ENCODE measurements at regions not wholly inside any gene's neighbourhood (a gene's known extent, or its start where the extent isn't known, plus 50 kb on each side); places are given as distances from the start of the nearest gene placed in this dataset.
"Not testable (repeated sequence)": the region's sequence is repeated elsewhere in the genome, so short reads cannot be mapped to it uniquely, and the experiment has no call there.

- H3K9ac ChIP-seq (ENCODE audit: control insufficient read depth, insufficient read depth, low read length); H3K4me2 ChIP-seq (ENCODE audit: control insufficient read depth, insufficient read depth); intact Hi-C loops (cut with micrococcal nuclease; ENCODE audit: unreplicated experiment); H3K36me3 ChIP-seq (ENCODE audit: control insufficient read depth in 2 of 2, insufficient read depth in 2 of 2, low read length in 1 of 2); in situ Hi-C loops (cut with MboI); CTCF ChIA-PET; H3K79me2 ChIP-seq (ENCODE audit: control insufficient read depth, insufficient read depth, low read length); H3K27me3 ChIP-seq (replicated peaks in 1 of 2; ENCODE audit: control insufficient read depth in 2 of 2, insufficient read depth in 2 of 2, low read length in 1 of 2); H3K9me3 ChIP-seq (replicated peaks; ENCODE audit: control insufficient read depth, insufficient read depth, low read length); H4K20me1 ChIP-seq (ENCODE audit: control insufficient read depth, insufficient read depth); H3K4me3 ChIP-seq; DNase-seq (ENCODE audit: low read depth, low spot score); RAD21 ChIA-PET (ENCODE audit: unreplicated experiment); H2AFZ ChIP-seq (ENCODE audit: control insufficient read depth, low read depth, low read length); BruUV-seq (replicated peaks); SMC1A ChIA-PET (ENCODE audit: uncharacterized antibody, unreplicated experiment); ATAC-seq; H3K27ac ChIP-seq (ENCODE audit: control insufficient read depth, insufficient read depth); POLR2A ChIA-PET; FAIRE-seq; H3K4me1 ChIP-seq (ENCODE audit: control insufficient read depth, insufficient read depth, low read length): not testable (repeated sequence)
- no CpG with 5 or more reads among the region's 5 CpGs for WGBS (ENCODE audit: insufficient coverage, insufficient replicate concordance, low lambda C conversion rate, missing lambda C conversion rate)
Observed at GRCh38 chr7:73166152-73166551, 80.3 kb upstream of the SPDYE9 start.

GRCh38 chr7:73162680-73163079, 76.8 kb upstream of the SPDYE9 start:
- in situ Hi-C loops (cut with MboI): not testable (repeated sequence)

GRCh38 chr7:73161727-73162126, 75.9 kb upstream of the SPDYE9 start:
- H3K4me3 ChIP-seq; RAD21 ChIA-PET (ENCODE audit: unreplicated experiment); DNase-seq (ENCODE audit: low read depth, low spot score); H4K20me1 ChIP-seq (ENCODE audit: control insufficient read depth, insufficient read depth); FAIRE-seq; H3K27ac ChIP-seq (ENCODE audit: control insufficient read depth, insufficient read depth); H2AFZ ChIP-seq (ENCODE audit: control insufficient read depth, low read depth, low read length); H3K9me3 ChIP-seq (replicated peaks; ENCODE audit: control insufficient read depth, insufficient read depth, low read length); H3K36me3 ChIP-seq (ENCODE audit: control insufficient read depth in 2 of 2, insufficient read depth in 2 of 2, low read length in 1 of 2); intact Hi-C loops (cut with micrococcal nuclease; ENCODE audit: unreplicated experiment); in situ Hi-C loops (cut with MboI); H3K4me2 ChIP-seq (ENCODE audit: control insufficient read depth, insufficient read depth); H3K79me2 ChIP-seq (ENCODE audit: control insufficient read depth, insufficient read depth, low read length); H3K4me1 ChIP-seq (ENCODE audit: control insufficient read depth, insufficient read depth, low read length); H3K27me3 ChIP-seq (replicated peaks in 1 of 2; ENCODE audit: control insufficient read depth in 2 of 2, insufficient read depth in 2 of 2, low read length in 1 of 2); POLR2A ChIA-PET; SMC1A ChIA-PET (ENCODE audit: uncharacterized antibody, unreplicated experiment); BruUV-seq (replicated peaks); H3K9ac ChIP-seq (ENCODE audit: control insufficient read depth, insufficient read depth, low read length); CTCF ChIA-PET: not testable (repeated sequence)
- ATAC-seq: peak; percentile 27
- no CpG with 5 or more reads among the region's 4 CpGs for WGBS (ENCODE audit: insufficient coverage, insufficient replicate concordance, low lambda C conversion rate, missing lambda C conversion rate)

More at GRCh38 chr7:73162680-73163079, 76.8 kb upstream of the SPDYE9 start:
- H3K36me3 ChIP-seq (ENCODE audit: control insufficient read depth in 2 of 2, insufficient read depth in 2 of 2, low read length in 1 of 2); H3K4me3 ChIP-seq; RAD21 ChIA-PET (ENCODE audit: unreplicated experiment); H3K4me2 ChIP-seq (ENCODE audit: control insufficient read depth, insufficient read depth); BruUV-seq (replicated peaks); intact Hi-C loops (cut with micrococcal nuclease; ENCODE audit: unreplicated experiment); SMC1A ChIA-PET (ENCODE audit: uncharacterized antibody, unreplicated experiment); CTCF ChIA-PET; H3K9me3 ChIP-seq (replicated peaks; ENCODE audit: control insufficient read depth, insufficient read depth, low read length); H2AFZ ChIP-seq (ENCODE audit: control insufficient read depth, low read depth, low read length); H3K79me2 ChIP-seq (ENCODE audit: control insufficient read depth, insufficient read depth, low read length); DNase-seq (ENCODE audit: low read depth, low spot score); FAIRE-seq; H3K27me3 ChIP-seq (replicated peaks in 1 of 2; ENCODE audit: control insufficient read depth in 2 of 2, insufficient read depth in 2 of 2, low read length in 1 of 2); H3K4me1 ChIP-seq (ENCODE audit: control insufficient read depth, insufficient read depth, low read length); H3K27ac ChIP-seq (ENCODE audit: control insufficient read depth, insufficient read depth); H4K20me1 ChIP-seq (ENCODE audit: control insufficient read depth, insufficient read depth); POLR2A ChIA-PET; ATAC-seq; H3K9ac ChIP-seq (ENCODE audit: control insufficient read depth, insufficient read depth, low read length): not testable (repeated sequence)
- WGBS (ENCODE audit: insufficient coverage, insufficient replicate concordance, low lambda C conversion rate, missing lambda C conversion rate): 85% methylated on average over 4 of the region's 7 CpGs

GRCh38 chr7:73157169-73157661, 71.4 kb upstream of the SPDYE9 start:
- H3K27ac ChIP-seq (ENCODE audit: control insufficient read depth, insufficient read depth); FAIRE-seq; BruUV-seq (replicated peaks); POLR2A ChIA-PET; H3K79me2 ChIP-seq (ENCODE audit: control insufficient read depth, insufficient read depth, low read length); DNase-seq (ENCODE audit: low read depth, low spot score); H3K9me3 ChIP-seq (replicated peaks; ENCODE audit: control insufficient read depth, insufficient read depth, low read length); intact Hi-C loops (cut with micrococcal nuclease; ENCODE audit: unreplicated experiment); SMC1A ChIA-PET (ENCODE audit: uncharacterized antibody, unreplicated experiment); in situ Hi-C loops (cut with MboI); CTCF ChIA-PET; H4K20me1 ChIP-seq (ENCODE audit: control insufficient read depth, insufficient read depth); RAD21 ChIA-PET (ENCODE audit: unreplicated experiment); H3K9ac ChIP-seq (ENCODE audit: control insufficient read depth, insufficient read depth, low read length); H3K4me3 ChIP-seq; H3K36me3 ChIP-seq (ENCODE audit: control insufficient read depth in 2 of 2, insufficient read depth in 2 of 2, low read length in 1 of 2); H3K4me2 ChIP-seq (ENCODE audit: control insufficient read depth, insufficient read depth); H3K4me1 ChIP-seq (ENCODE audit: control insufficient read depth, insufficient read depth, low read length); ATAC-seq; H3K27me3 ChIP-seq (replicated peaks in 1 of 2; ENCODE audit: control insufficient read depth in 2 of 2, insufficient read depth in 2 of 2, low read length in 1 of 2); H2AFZ ChIP-seq (ENCODE audit: control insufficient read depth, low read depth, low read length): not testable (repeated sequence)
- WGBS (ENCODE audit: insufficient coverage, insufficient replicate concordance, low lambda C conversion rate, missing lambda C conversion rate): no CpG with 5 or more reads among the region's 9 CpGs

All from GM12878 (cell line).